ENCODE measurements at regions not wholly inside any gene's neighbourhood (a gene's known extent, or its start where the extent isn't known, plus 50 kb on each side); places are given as distances from the start of the nearest gene placed in this dataset.

- no peaks in the 10 kb centered on the region for H3K4me1 ChIP-seq (ENCODE audit: insufficient read depth, insufficient read length)
- no peaks in the 10 kb centered on the region for H3K27me3 ChIP-seq (ENCODE audit: insufficient read depth, insufficient read length)
- no peaks in the 10 kb centered on the region for H3K36me3 ChIP-seq (ENCODE audit: insufficient read depth, insufficient read length, low read length)
- no peaks in the 10 kb centered on the region for H3K9me3 ChIP-seq (ENCODE audit: insufficient read depth, low read length)
- no peak for DNase-seq (ENCODE audit: low read depth, low spot score)
- TF ChIP-seq SUZ12 (IDR thresholded peaks at IDR 0.05; ENCODE audit: extremely low read depth, insufficient read depth, insufficient read length) (no peak), ZNF274 (IDR thresholded peaks at IDR 0.05; ENCODE audit: low read depth, low read length) (no peak), YY1 (IDR thresholded peaks at IDR 0.05; ENCODE audit: insufficient read depth, insufficient read length) (no peak)
- no peak overlapping the region for H3K9ac ChIP-seq (ENCODE audit: insufficient read length, low read depth)
- H3K4me3 ChIP-seq (ENCODE audit: insufficient read length, low read depth), result no peak overlapping the region
Measured at GRCh38 chr4:124389591-124389990, 322.9 kb downstream of the ANKRD50 start.

- Histone ChIP-seq H3K9ac (ENCODE audit: insufficient read length, low read depth) (no peak overlapping the region), H3K4me1 (ENCODE audit: insufficient read depth, insufficient read length) (no peaks in the 10 kb centered on the region), H3K36me3 (ENCODE audit: insufficient read depth, insufficient read length, low read length) (no peaks in the 10 kb centered on the region), H3K9me3 (ENCODE audit: insufficient read depth, low read length) (no peaks in the 10 kb centered on the region), H3K4me3 (ENCODE audit: insufficient read length, low read depth) (no peak overlapping the region), H3K27me3 (ENCODE audit: insufficient read depth, insufficient read length) (no peaks in the 10 kb centered on the region)
- DNase-seq (ENCODE audit: low read depth, low spot score), result no peak
- TF ChIP-seq YY1 (IDR thresholded peaks at IDR 0.05; ENCODE audit: insufficient read depth, insufficient read length), result no peak
Measured at GRCh38 chr4:124390861-124391260, 321.7 kb downstream of the ANKRD50 start.

- Histone ChIP-seq H3K9me3 (ENCODE audit: insufficient read depth, low read length) (no peaks in the 10 kb centered on the region), H3K27me3 (ENCODE audit: insufficient read depth, insufficient read length) (no peaks in the 10 kb centered on the region), H3K4me1 (ENCODE audit: insufficient read depth, insufficient read length) (no peaks in the 10 kb centered on the region), H3K36me3 (ENCODE audit: insufficient read depth, insufficient read length, low read length) (no peaks in the 10 kb centered on the region), H3K9ac (ENCODE audit: insufficient read length, low read depth) (no peak overlapping the region), H3K4me3 (ENCODE audit: insufficient read length, low read depth) (no peak overlapping the region)
- DNase-seq (ENCODE audit: low read depth, low spot score), result no peak
- TF ChIP-seq YY1 (IDR thresholded peaks at IDR 0.05; ENCODE audit: insufficient read depth, insufficient read length), result no peak
- no peak for TF ChIP-seq ZNF274 (IDR thresholded peaks at IDR 0.05; ENCODE audit: low read depth, low read length)
- no peak for TF ChIP-seq SUZ12 (IDR thresholded peaks at IDR 0.05; ENCODE audit: extremely low read depth, insufficient read depth, insufficient read length)
Measured at GRCh38 chr4:124396333-124396732, 316.2 kb downstream of the ANKRD50 start.

- no peak overlapping the region for H3K4me3 ChIP-seq (ENCODE audit: insufficient read length, low read depth)
- TF ChIP-seq ZNF274 (IDR thresholded peaks at IDR 0.05; ENCODE audit: low read depth, low read length), result no peak
- TF ChIP-seq SUZ12 (IDR thresholded peaks at IDR 0.05; ENCODE audit: extremely low read depth, insufficient read depth, insufficient read length), result no peak
- no peak for TF ChIP-seq YY1 (IDR thresholded peaks at IDR 0.05; ENCODE audit: insufficient read depth, insufficient read length)
- H3K9me3 ChIP-seq (ENCODE audit: insufficient read depth, low read length), result no peaks in the 10 kb centered on the region
- no peak overlapping the region for H3K9ac ChIP-seq (ENCODE audit: insufficient read length, low read depth)
- no peaks in the 10 kb centered on the region for H3K36me3 ChIP-seq (ENCODE audit: insufficient read depth, insufficient read length, low read length)
- no peaks in the 10 kb centered on the region for H3K27me3 ChIP-seq (ENCODE audit: insufficient read depth, insufficient read length)
- no peak for DNase-seq (ENCODE audit: low read depth, low spot score)
- H3K4me1 ChIP-seq (ENCODE audit: insufficient read depth, insufficient read length), result no peaks in the 10 kb centered on the region
Measured at GRCh38 chr4:124401606-124402005, 310.9 kb downstream of the ANKRD50 start.

GRCh38 chr4:124409044-124409443, 303.5 kb downstream of the ANKRD50 start:
- no peak for TF ChIP-seq SUZ12 (IDR thresholded peaks at IDR 0.05; ENCODE audit: extremely low read depth, insufficient read depth, insufficient read length)
- TF ChIP-seq YY1 (IDR thresholded peaks at IDR 0.05; ENCODE audit: insufficient read depth, insufficient read length), result no peak
- TF ChIP-seq ZNF274 (IDR thresholded peaks at IDR 0.05; ENCODE audit: low read depth, low read length), result no peak
- DNase-seq (ENCODE audit: low read depth, low spot score), result no peak
- no peak overlapping the region for H3K9ac ChIP-seq (ENCODE audit: insufficient read length, low read depth)

GRCh38 chr4:124414276-124415040, 298.1 kb downstream of the ANKRD50 start:
- no peak for DNase-seq (ENCODE audit: low read depth, low spot score)
- Histone ChIP-seq H3K4me3 (ENCODE audit: insufficient read length, low read depth) (no peak overlapping the region), H3K9me3 (ENCODE audit: insufficient read depth, low read length) (no peaks in the 10 kb centered on the region), H3K9ac (ENCODE audit: insufficient read length, low read depth) (no peak overlapping the region), H3K4me1 (ENCODE audit: insufficient read depth, insufficient read length) (no peaks in the 10 kb centered on the region), H3K36me3 (ENCODE audit: insufficient read depth, insufficient read length, low read length) (no peaks in the 10 kb centered on the region), H3K27me3 (ENCODE audit: insufficient read depth, insufficient read length) (no peaks in the 10 kb centered on the region)
- TF ChIP-seq ZNF274 (IDR thresholded peaks at IDR 0.05; ENCODE audit: low read depth, low read length), result no peak
- no peak for TF ChIP-seq YY1 (IDR thresholded peaks at IDR 0.05; ENCODE audit: insufficient read depth, insufficient read length)
- TF ChIP-seq SUZ12 (IDR thresholded peaks at IDR 0.05; ENCODE audit: extremely low read depth, insufficient read depth, insufficient read length), result no peak

More at GRCh38 chr4:124409044-124409443, 303.5 kb downstream of the ANKRD50 start:
- H3K27me3 ChIP-seq (ENCODE audit: insufficient read depth, insufficient read length), result no peaks in the 10 kb centered on the region
- H3K36me3 ChIP-seq (ENCODE audit: insufficient read depth, insufficient read length, low read length), result no peaks in the 10 kb centered on the region
- no peaks in the 10 kb centered on the region for H3K9me3 ChIP-seq (ENCODE audit: insufficient read depth, low read length)
- H3K4me3 ChIP-seq (ENCODE audit: insufficient read length, low read depth), result no peak overlapping the region
- H3K4me1 ChIP-seq (ENCODE audit: insufficient read depth, insufficient read length), result no peaks in the 10 kb centered on the region

GRCh38 chr4:124415146-124415545, 297.4 kb downstream of the ANKRD50 start:
- no peak overlapping the region for H3K4me3 ChIP-seq (ENCODE audit: insufficient read length, low read depth)
- TF ChIP-seq SUZ12 (IDR thresholded peaks at IDR 0.05; ENCODE audit: extremely low read depth, insufficient read depth, insufficient read length) (no peak), ZNF274 (IDR thresholded peaks at IDR 0.05; ENCODE audit: low read depth, low read length) (no peak), YY1 (IDR thresholded peaks at IDR 0.05; ENCODE audit: insufficient read depth, insufficient read length) (no peak)
- H3K9ac ChIP-seq (ENCODE audit: insufficient read length, low read depth), result no peak overlapping the region

More at GRCh38 chr4:124415146-124415545, 297.4 kb downstream of the ANKRD50 start:
- no peaks in the 10 kb centered on the region for H3K9me3 ChIP-seq (ENCODE audit: insufficient read depth, low read length)
- no peaks in the 10 kb centered on the region for H3K4me1 ChIP-seq (ENCODE audit: insufficient read depth, insufficient read length)
- DNase-seq (ENCODE audit: low read depth, low spot score), result no peak
- no peaks in the 10 kb centered on the region for H3K27me3 ChIP-seq (ENCODE audit: insufficient read depth, insufficient read length)
- H3K36me3 ChIP-seq (ENCODE audit: insufficient read depth, insufficient read length, low read length), result no peaks in the 10 kb centered on the region

All from NT2/D1 (cell line).